ENCODE measurements at regions not wholly inside any gene's neighbourhood (a gene's known extent, or its start where the extent isn't known, plus 50 kb on each side); places are given as distances from the start of the nearest gene placed in this dataset.

DNA sequence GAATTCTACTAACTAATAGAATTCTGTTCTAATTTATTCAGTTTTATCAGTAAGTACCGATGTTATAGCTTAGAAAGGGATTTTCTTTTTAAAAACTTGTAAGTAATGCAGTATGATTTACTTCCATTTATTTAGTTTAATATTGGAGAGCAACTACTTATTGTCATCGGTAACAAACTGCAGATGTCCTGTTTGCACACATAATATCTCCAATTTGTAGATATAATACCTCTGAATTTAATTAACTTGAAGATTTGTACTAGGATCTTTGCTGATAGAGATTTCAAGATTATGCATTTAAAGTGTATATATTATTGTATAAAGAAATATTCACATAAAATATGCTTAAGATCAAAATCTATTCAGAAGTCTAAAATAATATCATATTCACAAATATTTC, 356.7 kb downstream of the PCDH17 start:
- DNase-seq (ENCODE audit: low read depth), result no peak
- TF ChIP-seq, protein P1, sequence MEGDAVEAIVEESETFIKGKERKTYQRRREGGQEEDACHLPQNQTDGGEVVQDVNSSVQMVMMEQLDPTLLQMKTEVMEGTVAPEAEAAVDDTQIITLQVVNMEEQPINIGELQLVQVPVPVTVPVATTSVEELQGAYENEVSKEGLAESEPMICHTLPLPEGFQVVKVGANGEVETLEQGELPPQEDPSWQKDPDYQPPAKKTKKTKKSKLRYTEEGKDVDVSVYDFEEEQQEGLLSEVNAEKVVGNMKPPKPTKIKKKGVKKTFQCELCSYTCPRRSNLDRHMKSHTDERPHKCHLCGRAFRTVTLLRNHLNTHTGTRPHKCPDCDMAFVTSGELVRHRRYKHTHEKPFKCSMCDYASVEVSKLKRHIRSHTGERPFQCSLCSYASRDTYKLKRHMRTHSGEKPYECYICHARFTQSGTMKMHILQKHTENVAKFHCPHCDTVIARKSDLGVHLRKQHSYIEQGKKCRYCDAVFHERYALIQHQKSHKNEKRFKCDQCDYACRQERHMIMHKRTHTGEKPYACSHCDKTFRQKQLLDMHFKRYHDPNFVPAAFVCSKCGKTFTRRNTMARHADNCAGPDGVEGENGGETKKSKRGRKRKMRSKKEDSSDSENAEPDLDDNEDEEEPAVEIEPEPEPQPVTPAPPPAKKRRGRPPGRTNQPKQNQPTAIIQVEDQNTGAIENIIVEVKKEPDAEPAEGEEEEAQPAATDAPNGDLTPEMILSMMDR (IDR thresholded peaks at IDR 0.05; ENCODE audit: control insufficient read depth, extremely low read depth, insufficient read depth), result no peak
- no peak overlapping the region for H3K4me3 ChIP-seq (ENCODE audit: low read depth, low read length)

DNA sequence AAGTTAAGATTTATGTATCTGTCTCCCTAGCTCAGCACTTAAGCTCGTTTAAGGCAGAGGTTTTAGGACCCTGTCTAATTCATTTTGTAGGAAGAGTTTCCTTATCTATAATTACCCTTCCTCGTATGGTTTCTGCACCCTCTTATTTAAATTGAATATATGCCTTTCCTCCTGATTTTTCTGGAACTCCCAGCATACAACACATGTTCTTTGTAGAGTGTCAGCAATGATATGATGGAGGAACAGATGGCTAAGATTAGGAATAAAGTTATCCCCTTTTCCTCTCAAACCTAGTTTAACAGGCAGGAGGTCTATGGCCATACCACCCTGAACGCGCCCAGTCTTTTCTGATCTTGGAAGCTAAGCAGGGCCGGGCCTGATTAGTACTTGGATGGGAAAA, 359.5 kb downstream of the PCDH17 start:
- DNase-seq (ENCODE audit: low read depth), result no peak
- TF ChIP-seq, protein P1 (IDR thresholded peaks at IDR 0.05; ENCODE audit: control insufficient read depth, extremely low read depth, insufficient read depth), result no peak
- no peak overlapping the region for H3K4me3 ChIP-seq (ENCODE audit: low read depth, low read length)

DNA sequence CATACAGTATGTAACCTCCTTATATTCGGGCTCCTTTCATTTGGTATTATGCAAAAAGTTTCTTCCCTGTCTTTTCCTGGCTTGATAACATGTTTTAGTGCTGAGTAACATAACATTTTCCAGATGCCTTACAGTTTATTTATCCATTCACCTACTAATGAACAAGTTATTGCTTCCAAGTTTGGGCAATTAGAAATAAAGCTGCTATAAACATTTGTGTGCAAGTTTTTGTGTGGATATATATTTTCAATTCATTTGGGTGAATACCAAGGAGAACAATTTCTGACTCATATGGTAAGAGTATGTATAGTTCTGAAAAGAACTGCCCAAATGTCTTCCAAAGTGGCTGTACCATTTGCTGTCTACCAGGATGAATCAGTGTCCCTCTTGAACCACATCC, 360.9 kb downstream of the PCDH17 start:
- DNase-seq (ENCODE audit: low read depth), result no peak
- TF ChIP-seq, protein P1 (IDR thresholded peaks at IDR 0.05; ENCODE audit: control insufficient read depth, extremely low read depth, insufficient read depth), result no peak
- H3K4me3 ChIP-seq (ENCODE audit: low read depth, low read length), result no peak overlapping the region

DNA sequence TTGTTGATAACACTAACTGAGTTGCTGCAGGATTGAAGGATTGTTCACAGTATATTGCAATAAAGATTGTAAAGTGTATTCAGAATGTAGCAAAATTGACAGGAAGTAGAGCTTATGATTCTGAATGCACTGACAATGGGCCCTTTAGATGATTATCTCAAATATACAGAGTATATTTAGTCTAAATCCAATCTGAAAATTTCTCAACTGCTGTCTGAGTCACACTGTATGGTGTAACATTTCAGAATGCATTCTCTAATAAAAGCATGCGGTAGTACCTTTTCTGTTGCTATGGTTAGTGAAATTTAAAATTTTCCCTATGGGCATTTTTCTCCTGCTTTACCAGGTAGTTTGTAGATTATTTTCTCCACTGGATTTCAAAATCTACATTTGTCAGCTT, 365.2 kb downstream of the PCDH17 start:
- H3K4me3 ChIP-seq (ENCODE audit: low read depth, low read length), result no peak overlapping the region
- TF ChIP-seq, protein P1 (IDR thresholded peaks at IDR 0.05; ENCODE audit: control insufficient read depth, extremely low read depth, insufficient read depth), result no peak
- no peak for DNase-seq (ENCODE audit: low read depth)

DNA sequence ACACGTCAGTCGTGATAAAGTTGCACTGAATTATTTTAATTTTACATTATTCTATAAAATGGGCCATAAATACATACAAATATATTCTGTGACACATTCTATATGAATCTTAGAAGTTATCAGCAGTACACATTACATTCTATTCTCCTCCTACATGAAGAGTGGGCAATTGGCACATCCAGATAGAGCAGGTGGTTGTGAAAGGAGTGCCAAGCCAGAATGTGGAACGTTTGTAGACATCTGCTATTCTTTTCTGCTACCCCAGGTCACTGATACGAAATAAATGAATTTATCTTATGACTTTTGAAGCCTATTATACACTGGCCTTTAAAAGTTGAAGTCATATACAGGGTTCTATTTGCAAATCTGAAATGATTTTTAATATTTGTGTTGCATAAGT, 373.2 kb downstream of the PCDH17 start:
- H3K4me3 ChIP-seq (ENCODE audit: low read depth, low read length), result no peak overlapping the region
- TF ChIP-seq, protein P1 (IDR thresholded peaks at IDR 0.05; ENCODE audit: control insufficient read depth, extremely low read depth, insufficient read depth), result no peak
- DNase-seq (ENCODE audit: low read depth), result no peak

DNA sequence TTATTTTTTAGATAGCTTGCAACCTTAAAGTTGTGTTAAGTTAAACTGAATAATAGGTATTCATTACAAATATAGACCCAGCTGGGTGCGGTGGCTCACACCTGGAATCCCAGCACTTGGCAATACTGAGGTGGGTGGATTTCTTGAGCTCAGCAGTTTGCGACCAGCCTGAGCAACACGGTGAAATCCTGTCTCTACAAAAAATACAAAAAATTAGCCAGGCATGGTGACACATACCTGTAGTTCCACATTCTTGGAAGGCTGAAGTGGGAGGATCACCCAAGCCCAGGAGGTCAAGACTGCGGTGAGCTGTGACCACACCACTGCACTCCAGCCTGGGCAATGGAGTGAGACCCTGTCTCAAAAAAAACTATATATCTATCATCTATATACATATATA, 386.5 kb downstream of the PCDH17 start:
- DNase-seq (ENCODE audit: low read depth), result no peak

DNA sequence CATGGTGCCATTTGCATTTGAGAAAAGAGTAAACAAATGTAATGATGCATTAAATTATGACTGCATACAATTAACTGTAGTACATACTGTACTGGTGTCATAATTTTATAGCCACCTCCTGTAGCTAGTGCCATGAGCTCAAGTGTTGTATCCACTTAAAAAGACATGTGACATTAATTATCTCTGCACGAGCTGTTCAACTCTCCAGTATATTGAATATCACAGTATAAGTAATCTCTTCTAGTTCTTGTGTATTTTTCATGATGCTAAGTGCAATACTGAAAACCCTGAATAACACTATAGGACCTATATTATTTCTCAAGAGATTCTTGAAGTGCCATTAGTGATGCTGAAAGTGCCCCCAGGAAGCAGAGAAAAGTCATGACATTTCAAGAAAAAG, 387.3 kb downstream of the PCDH17 start:
- TF ChIP-seq, protein P1 (IDR thresholded peaks at IDR 0.05; ENCODE audit: control insufficient read depth, extremely low read depth, insufficient read depth), result no peak
- H3K4me3 ChIP-seq (ENCODE audit: low read depth, low read length), result no peak overlapping the region
- DNase-seq (ENCODE audit: low read depth), result no peak

More for the DNA sequence above, 386.5 kb downstream of the PCDH17 start:
- TF ChIP-seq, protein P1 (IDR thresholded peaks at IDR 0.05; ENCODE audit: control insufficient read depth, extremely low read depth, insufficient read depth), result no peak
- no peak overlapping the region for H3K4me3 ChIP-seq (ENCODE audit: low read depth, low read length)

Measured in LNCaP clone FGC (cell line).